RWPE1 (cell line): ENCODE measurements at regions not wholly inside any gene's neighbourhood (a gene's known extent, or its start where the extent isn't known, plus 50 kb on each side); places are given as distances from the start of the nearest gene placed in this dataset.

ENCODE experiments used
- CTCF ChIA-PET: fragments of 350-600 bp; sonication (Branson Sonifier 250); formaldehyde crosslinking; extraction: SDS; loops from one replicate; lab custom pipeline; 2021; lab: Yijun Ruan, JAX
- POLR2A ChIA-PET: fragments of 400-600 bp; formaldehyde crosslinking; extraction: SDS; loops from one replicate; lab custom pipeline; 2020; ENCODE audit warnings: antibody characterized with exemption; ENCODE audit not compliant: low non-redundant PET; lab: Yijun Ruan, JAX
- DNase-seq: peaks from one replicate; pipeline ENCODE4 v3.0.0; 2012; ENCODE audit warnings: low spot score
- H3K27ac ChIP-seq: fragments of 450-650 bp; 2 replicates; pipeline ENCODE4 v1.5.1; 2017
- CTCF ChIP-seq: fragments of 450-650 bp; conservative IDR thresholded peaks from 2 replicates; pipeline ENCODE4 v1.5.1; 2017; ENCODE audit warnings: low read depth, mild to moderate bottlenecking

- no peak overlapping the region for H3K27ac ChIP-seq
- DNase-seq = no peak
- ChIA-PET POLR2A (no interaction called here), CTCF (no interaction called here)
- TF ChIP-seq CTCF = no peak
These were observed 105.2 kb upstream of the MGMT start for GRCh38 chr10:129361676-129362376.

GRCh38 chr10:129364949-129365348 is 102.1 kb upstream of the MGMT start:
- no peak for TF ChIP-seq CTCF
- POLR2A ChIA-PET = no interaction called here
- DNase-seq = no peak
- no peak overlapping the region for H3K27ac ChIP-seq
- CTCF ChIA-PET = interaction anchor here (0.6 kb wide), 1 partner anchor 16 kb away, joined by 3 read pairs; no protein-coding TSS in a partner anchor

GRCh38 chr10:129365767-129366402 is 101.2 kb upstream of the MGMT start:
- peak; percentile 8 for DNase-seq
- ChIA-PET CTCF (interaction anchor here (0.6 to 0.7 kb wide), 2 partner anchors 610 to 1897 kb away, joined by 3 read pairs; no protein-coding TSS in a partner anchor), POLR2A (interaction anchor here (0.5 kb wide), 1 partner anchor 67 kb away, joined by 3 read pairs; no protein-coding TSS in a partner anchor)
- no peak for TF ChIP-seq CTCF
- H3K27ac ChIP-seq = no peak overlapping the region

- H3K27ac ChIP-seq = no peak overlapping the region
- no peak for TF ChIP-seq CTCF
- ChIA-PET POLR2A (no interaction called here), CTCF (no interaction called here)
- DNase-seq = no peak
These were observed 100.6 kb upstream of the MGMT start for GRCh38 chr10:129366450-129366849.

GRCh38 chr10:129369566-129369965 is 97.5 kb upstream of the MGMT start:
- no peak overlapping the region for H3K27ac ChIP-seq
- ChIA-PET CTCF (interaction anchor here (0.5 kb wide), 1 partner anchor 438 kb away, joined by 3 read pairs; no protein-coding TSS in a partner anchor), POLR2A (no interaction called here)
- TF ChIP-seq CTCF = no peak
- DNase-seq = no peak

GRCh38 chr10:129371541-129371940 is 95.5 kb upstream of the MGMT start:
- CTCF ChIA-PET = no interaction called here
- POLR2A ChIA-PET = no interaction called here
- TF ChIP-seq CTCF = no peak

More at GRCh38 chr10:129371541-129371940, 95.5 kb upstream of the MGMT start:
- DNase-seq = no peak
- no peak overlapping the region for H3K27ac ChIP-seq
